HepG2 (cell line): ENCODE measurements at regions not wholly inside any gene's neighbourhood (a gene's known extent, or its start where the extent isn't known, plus 50 kb on each side); places are given as distances from the start of the nearest gene placed in this dataset.

Source experiments
- EP300 ChIP-seq, 3 experiments: sonication (generic) in 1 of 3; formaldehyde crosslinking in 1 of 3; IDR thresholded peaks; 2 replicates each; pipeline versions ENCODE4 v1.5.1 to v1.6.1; 2011 to 2020; ENCODE audit warnings: low read depth in 2 of 3, low read length in 2 of 3, borderline replicate concordance in 1 of 3, improper control_type of control experiment in 1 of 3, mild to moderate bottlenecking in 1 of 3, missing genetic modification reagents in 1 of 3, moderate library complexity in 1 of 3
- FOSL1 ChIP-seq: sonication (generic); formaldehyde crosslinking; IDR thresholded peaks from 2 replicates; pipeline ENCODE4 v1.9.0; 2021; ENCODE audit warnings: missing genetic modification reagents, borderline replicate concordance
- NR2C2 ChIP-seq: sonication (generic); formaldehyde crosslinking; IDR thresholded peaks from 2 replicates; pipeline ENCODE4 v1.4.0; 2020; ENCODE audit warnings: missing genetic modification reagents, mild to moderate bottlenecking, moderate library complexity, borderline replicate concordance
- ZNF501 ChIP-seq: sonication (generic); formaldehyde crosslinking; IDR thresholded peaks from 2 replicates; pipeline ENCODE4 v1.5.1; 2020; ENCODE audit warnings: mild to moderate bottlenecking, moderate library complexity, missing genetic modification reagents
- ZNF670 ChIP-seq: sonication (generic); formaldehyde crosslinking; IDR thresholded peaks from 2 replicates; pipeline ENCODE4 v1.8.0; 2022; ENCODE audit warnings: mild to moderate bottlenecking, missing genetic modification reagents, borderline replicate concordance

- TF ChIP-seq NR2C2, result no peak
- no peak for TF ChIP-seq ZNF501 (CRISPR knock-in tag)
- TF ChIP-seq EP300 (IDR thresholded peaks at IDR 0.05; ENCODE audit: low read depth in 2 of 2, low read length in 2 of 2), result no peak
- TF ChIP-seq EP300 (CRISPR knock-in tag; IDR thresholded peaks at IDR 0.05; ENCODE audit: borderline replicate concordance), result no peak
- TF ChIP-seq ZNF670 (CRISPR knock-in tag), result no peak
- TF ChIP-seq FOSL1, result no peak
Observed at GRCh38 chr9:89974582-89974981, 369.8 kb downstream of the GADD45G start.
